Muscle of leg (tissue), 3 donors: ENCODE measurements at regions not wholly inside any gene's neighbourhood (a gene's known extent, or its start where the extent isn't known, plus 50 kb on each side); places are given as distances from the start of the nearest gene placed in this dataset.

Experiments used
- DNase-seq: peaks from one replicate; pipeline ENCODE4 v3.0.0; 2013
- H3K27ac ChIP-seq: one replicate; pipeline ENCODE4 v1.5.1; 2013; ENCODE audit warnings: mild to moderate bottlenecking, low read length, control low read depth
- H3K27me3 ChIP-seq: one replicate; pipeline ENCODE4 v1.6.1; 2013; ENCODE audit warnings: low read length; ENCODE audit not compliant: control insufficient read depth, insufficient read depth
- H3K36me3 ChIP-seq: one replicate; pipeline ENCODE4 v1.6.1; 2013; ENCODE audit warnings: low read length; ENCODE audit not compliant: control insufficient read depth, insufficient read depth
- H3K4me1 ChIP-seq: one replicate; pipeline ENCODE4 v1.6.1; 2013; ENCODE audit warnings: low read length; ENCODE audit not compliant: control insufficient read depth, insufficient read depth
- H3K4me3 ChIP-seq: one replicate; pipeline ENCODE4 v1.5.1; 2013; ENCODE audit warnings: low read length, control low read depth
- H3K9me3 ChIP-seq: replicated peaks from 2 replicates; pipeline ENCODE4 v1.6.1; 2013; ENCODE audit warnings: low read depth, low read length; ENCODE audit not compliant: control insufficient read depth
- WGBS: methylation state at CpG from one replicate; pipeline ENCODE4 v1.1.5; 2013; ENCODE audit warnings: missing lambda C conversion rate; ENCODE audit not compliant: insufficient coverage; 5-methylcytosine and 5-hydroxymethylcytosine counted together

- Histone ChIP-seq H3K36me3 (no peaks in the 10 kb centered on the region), H3K4me1 (no peaks in the 10 kb centered on the region), H3K9me3 (no peaks in the 10 kb centered on the region), H3K27ac (no peak overlapping the region), H3K4me3 (no peak overlapping the region), H3K27me3 (no peaks in the 10 kb centered on the region)
- DNase-seq = no peak
- no CpG with 5 or more reads among the region's 4 CpGs for WGBS
Measured at GRCh38 chr14:29459969-29460560, 467.6 kb downstream of the PRKD1 start.

DNA sequence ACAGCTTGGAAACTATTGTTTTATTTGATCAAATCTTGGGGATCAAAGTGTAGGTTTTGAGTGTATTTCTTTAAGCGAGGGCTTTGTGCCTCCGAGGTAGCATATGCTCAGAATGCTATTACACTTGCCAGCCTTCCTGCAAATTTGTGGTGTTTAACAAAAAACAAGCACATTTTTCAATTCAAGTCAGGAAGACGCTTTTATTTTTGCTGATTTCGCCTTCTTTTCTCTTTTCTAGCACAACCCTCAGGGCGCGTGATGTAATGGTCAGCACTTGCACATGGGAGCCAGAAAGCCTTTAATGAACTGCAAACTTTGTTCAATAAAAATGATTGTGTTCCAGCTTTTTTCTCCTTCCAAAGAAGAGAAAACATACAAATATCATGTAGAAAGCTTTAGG lies 466.5 kb downstream of the PRKD1 start:
- Histone ChIP-seq H3K4me3 (no peak overlapping the region), H3K9me3 (no peaks in the 10 kb centered on the region), H3K27me3 (no peaks in the 10 kb centered on the region), H3K4me1 (no peaks in the 10 kb centered on the region), H3K27ac (no peak overlapping the region), H3K36me3 (no peaks in the 10 kb centered on the region)
- DNase-seq = peak; percentile 9
- 13% methylated on average over 1 of the region's 6 CpGs for WGBS

DNA sequence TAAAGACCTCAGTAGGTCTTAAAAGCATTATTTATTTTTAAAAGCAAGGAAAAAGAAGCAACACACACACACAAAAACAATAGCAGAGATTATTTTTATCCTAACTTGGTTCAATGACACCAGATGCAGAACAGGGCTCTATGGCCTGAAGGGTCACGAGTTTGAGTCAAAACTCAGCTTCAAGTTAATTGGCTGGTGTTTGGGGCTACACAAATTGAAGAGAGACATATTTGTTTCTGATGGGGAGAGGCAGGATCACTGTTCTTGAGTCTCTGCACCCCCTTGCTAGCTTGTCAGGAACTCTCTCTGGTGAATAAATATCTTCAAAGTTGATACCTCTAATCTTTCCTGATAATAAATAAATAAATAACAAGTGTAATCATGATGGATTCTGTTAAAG lies 466.1 kb downstream of the PRKD1 start:
- Histone ChIP-seq H3K27ac (no peak overlapping the region), H3K4me3 (no peak overlapping the region), H3K9me3 (no peaks in the 10 kb centered on the region), H3K36me3 (no peaks in the 10 kb centered on the region), H3K4me1 (no peaks in the 10 kb centered on the region), H3K27me3 (no peaks in the 10 kb centered on the region)
- WGBS = no CpG with 5 or more reads among the region's 1 CpG
- DNase-seq = no peak

- Histone ChIP-seq H3K9me3 (no peaks in the 10 kb centered on the region), H3K36me3 (no peaks in the 10 kb centered on the region), H3K27ac (no peak overlapping the region), H3K4me3 (no peak overlapping the region), H3K27me3 (no peaks in the 10 kb centered on the region), H3K4me1 (no peaks in the 10 kb centered on the region)
- WGBS = no CpG with 5 or more reads among the region's 1 CpG
- no peak for DNase-seq
Measured at GRCh38 chr14:29462321-29462720, 465.3 kb downstream of the PRKD1 start.

GRCh38 chr14:29462772-29463171 lies 464.9 kb downstream of the PRKD1 start:
- no peak for DNase-seq
- no peaks in the 10 kb centered on the region for H3K4me1 ChIP-seq
- WGBS = no CpG with 5 or more reads among the region's 2 CpGs
- H3K4me3 ChIP-seq = no peak overlapping the region
- H3K27me3 ChIP-seq = no peaks in the 10 kb centered on the region
- H3K9me3 ChIP-seq = no peaks in the 10 kb centered on the region
- H3K36me3 ChIP-seq = no peaks in the 10 kb centered on the region
- H3K27ac ChIP-seq = no peak overlapping the region

GRCh38 chr14:29463727-29464395 lies 463.8 kb downstream of the PRKD1 start:
- no peaks in the 10 kb centered on the region for H3K9me3 ChIP-seq
- no peaks in the 10 kb centered on the region for H3K27me3 ChIP-seq
- no peaks in the 10 kb centered on the region for H3K36me3 ChIP-seq
- H3K4me3 ChIP-seq = no peak overlapping the region
- H3K4me1 ChIP-seq = no peaks in the 10 kb centered on the region
- no peak for DNase-seq
- no peak overlapping the region for H3K27ac ChIP-seq
- WGBS = no CpG with 5 or more reads among the region's 6 CpGs

DNA sequence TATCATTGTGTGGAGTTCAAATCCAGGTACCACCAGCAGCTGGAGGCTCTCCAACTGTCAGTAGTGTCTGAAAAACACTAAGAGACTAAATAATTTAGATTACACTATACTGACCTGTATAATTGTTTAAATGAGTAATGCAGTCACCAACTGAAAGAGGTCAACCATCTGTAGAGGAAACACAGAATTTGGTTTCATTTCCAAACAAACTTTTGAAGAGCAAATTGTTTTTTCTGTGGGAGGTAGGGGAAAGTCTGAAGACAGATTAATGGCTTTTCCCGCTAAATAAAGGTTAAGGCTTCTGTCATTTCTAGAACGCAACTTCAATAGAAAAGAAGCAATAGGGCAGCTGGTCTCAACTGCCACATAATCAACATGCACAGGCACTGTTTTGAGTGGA lies 462.6 kb downstream of the PRKD1 start:
- Histone ChIP-seq H3K4me3 (no peak overlapping the region), H3K36me3 (no peaks in the 10 kb centered on the region), H3K27ac (no peak overlapping the region), H3K9me3 (no peaks in the 10 kb centered on the region), H3K27me3 (no peaks in the 10 kb centered on the region), H3K4me1 (no peaks in the 10 kb centered on the region)
- DNase-seq = no peak
- no CpG with 5 or more reads among the region's 2 CpGs for WGBS

GRCh38 chr14:29475641-29476040 lies 452.0 kb downstream of the PRKD1 start:
- Histone ChIP-seq H3K27ac (no peak overlapping the region), H3K4me3 (no peak overlapping the region), H3K4me1 (no peaks in the 10 kb centered on the region), H3K27me3 (no peaks in the 10 kb centered on the region), H3K9me3 (peaks cover 2% of the 10 kb centered on the region), H3K36me3 (no peaks in the 10 kb centered on the region)
- DNase-seq = no peak

DNA sequence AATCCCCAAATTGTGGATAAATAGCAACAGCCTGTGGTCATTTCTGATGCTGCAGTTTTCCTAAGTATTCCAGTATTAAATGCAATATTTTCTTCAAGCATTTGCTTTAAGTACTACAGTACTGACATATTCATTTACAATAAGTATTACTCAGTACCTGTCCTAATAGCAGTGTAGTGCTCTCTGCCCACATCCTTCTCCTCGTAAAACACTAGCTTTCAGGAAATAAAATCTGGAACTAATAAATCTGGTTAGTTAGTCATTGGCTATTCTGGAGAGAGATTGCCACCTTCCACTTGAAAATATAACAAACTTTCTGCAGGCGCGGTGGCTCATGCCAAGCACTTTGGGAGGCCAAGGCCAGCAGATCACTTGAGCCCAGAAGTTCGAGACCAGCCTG lies 441.5 kb downstream of the PRKD1 start:
- no peaks in the 10 kb centered on the region for H3K36me3 ChIP-seq
- H3K4me1 ChIP-seq = no peaks in the 10 kb centered on the region
- H3K9me3 ChIP-seq = no peaks in the 10 kb centered on the region
- no peaks in the 10 kb centered on the region for H3K27me3 ChIP-seq
- no peak overlapping the region for H3K4me3 ChIP-seq
- WGBS = 60% methylated on average over 2 of the region's 4 CpGs
- no peak overlapping the region for H3K27ac ChIP-seq
- no peak for DNase-seq

DNA sequence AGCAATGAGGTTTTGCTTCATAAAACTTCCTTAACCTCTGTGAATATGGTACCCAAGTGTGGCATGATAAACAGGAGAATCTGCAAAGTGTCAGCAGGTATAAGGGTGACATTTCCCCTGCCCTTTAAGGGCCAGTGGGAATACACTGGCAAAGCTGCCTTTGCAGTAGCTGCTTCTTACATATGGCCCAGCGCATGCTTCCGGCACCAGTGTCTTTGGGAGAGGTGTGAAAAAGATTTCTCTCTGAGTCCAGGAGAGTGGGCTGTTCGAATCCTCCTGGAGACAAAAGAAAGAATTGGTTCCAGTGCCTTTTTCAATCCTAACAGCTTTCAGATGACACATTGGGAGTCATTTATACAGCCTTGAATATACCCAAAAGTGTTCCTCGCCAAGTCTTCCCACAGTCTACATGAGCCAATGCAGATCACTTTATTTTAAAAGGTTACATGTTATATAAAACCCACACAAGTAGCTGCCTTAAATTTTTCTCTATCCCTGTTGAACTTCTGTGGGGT lies 437.7 kb downstream of the PRKD1 start:
- no peak overlapping the region for H3K4me3 ChIP-seq
- H3K27me3 ChIP-seq = no peaks in the 10 kb centered on the region
- no peak for DNase-seq
- H3K9me3 ChIP-seq = no peaks in the 10 kb centered on the region
- no peaks in the 10 kb centered on the region for H3K4me1 ChIP-seq
- no peak overlapping the region for H3K27ac ChIP-seq
- no peaks in the 10 kb centered on the region for H3K36me3 ChIP-seq
- no CpG with 5 or more reads among the region's 4 CpGs for WGBS
